ENCODE measurements at regions not wholly inside any gene's neighbourhood (a gene's known extent, or its start where the extent isn't known, plus 50 kb on each side); places are given as distances from the start of the nearest gene placed in this dataset.

DNA sequence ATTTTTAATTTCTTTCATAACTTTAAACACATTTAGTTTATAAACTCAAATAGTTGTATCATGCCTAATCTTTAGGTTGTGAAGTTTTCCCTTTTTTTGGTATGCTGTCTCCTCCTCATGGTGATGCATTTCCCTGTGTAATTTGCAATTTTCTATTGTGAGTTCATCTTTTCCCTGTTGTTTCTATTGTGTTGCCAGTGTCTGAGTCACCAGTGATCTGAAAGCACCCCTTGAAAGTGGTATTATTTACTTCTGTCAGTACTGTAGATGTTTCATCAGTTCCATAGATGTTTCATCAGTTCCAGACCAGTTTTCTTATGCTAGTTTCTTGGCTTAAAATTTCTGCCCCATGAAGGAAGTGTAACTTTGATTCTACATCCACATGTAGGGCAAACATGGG, 80.6 kb downstream of the OXSM start:
- intact Hi-C loops (cut with micrococcal nuclease; ENCODE audit: unreplicated experiment): no loop called here
- ChIA-PET POLR2A (no interaction called here), CTCF (no interaction called here)
- Histone ChIP-seq H3K27me3 (replicated peaks; ENCODE audit: control insufficient read depth, insufficient read depth, low read length) (no peaks in the 10 kb centered on the region), H3K4me1 (no peaks in the 10 kb centered on the region), H3K36me3 (ENCODE audit: control insufficient read depth, insufficient read depth, low read length) (no peaks in the 10 kb centered on the region), H3K9me3 (no peaks in the 10 kb centered on the region), H3K4me3 (ENCODE audit: low read depth, low read length) (no peak overlapping the region)
- no peak overlapping the region for H3K27ac Mint-ChIP-seq (ENCODE audit: unreplicated experiment)
- TF ChIP-seq, protein P1, sequence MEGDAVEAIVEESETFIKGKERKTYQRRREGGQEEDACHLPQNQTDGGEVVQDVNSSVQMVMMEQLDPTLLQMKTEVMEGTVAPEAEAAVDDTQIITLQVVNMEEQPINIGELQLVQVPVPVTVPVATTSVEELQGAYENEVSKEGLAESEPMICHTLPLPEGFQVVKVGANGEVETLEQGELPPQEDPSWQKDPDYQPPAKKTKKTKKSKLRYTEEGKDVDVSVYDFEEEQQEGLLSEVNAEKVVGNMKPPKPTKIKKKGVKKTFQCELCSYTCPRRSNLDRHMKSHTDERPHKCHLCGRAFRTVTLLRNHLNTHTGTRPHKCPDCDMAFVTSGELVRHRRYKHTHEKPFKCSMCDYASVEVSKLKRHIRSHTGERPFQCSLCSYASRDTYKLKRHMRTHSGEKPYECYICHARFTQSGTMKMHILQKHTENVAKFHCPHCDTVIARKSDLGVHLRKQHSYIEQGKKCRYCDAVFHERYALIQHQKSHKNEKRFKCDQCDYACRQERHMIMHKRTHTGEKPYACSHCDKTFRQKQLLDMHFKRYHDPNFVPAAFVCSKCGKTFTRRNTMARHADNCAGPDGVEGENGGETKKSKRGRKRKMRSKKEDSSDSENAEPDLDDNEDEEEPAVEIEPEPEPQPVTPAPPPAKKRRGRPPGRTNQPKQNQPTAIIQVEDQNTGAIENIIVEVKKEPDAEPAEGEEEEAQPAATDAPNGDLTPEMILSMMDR (IDR thresholded peaks at IDR 0.05; ENCODE audit: insufficient read depth in 1 of 2, low read depth in 1 of 2, low read length in 1 of 2, severe bottlenecking in 1 of 2, unreplicated experiment in 1 of 2): no peak
- no peaks in the 10 kb centered on the region for H3K9me3 Mint-ChIP-seq (ENCODE audit: unreplicated experiment)
- DNase-seq: no peak
- peaks cover 3% of the 10 kb centered on the region for H3K27me3 Mint-ChIP-seq (ENCODE audit: insufficient read depth, unreplicated experiment)
- H3K36me3 Mint-ChIP-seq (ENCODE audit: insufficient read depth, unreplicated experiment): no peaks in the 10 kb centered on the region
- BruUV-seq (replicated peaks): no TSS peak
- no peak overlapping the region for H3K4me3 Mint-ChIP-seq (ENCODE audit: unreplicated experiment)
- no peaks in the 10 kb centered on the region for H3K4me1 Mint-ChIP-seq (ENCODE audit: low read depth, unreplicated experiment)

DNA sequence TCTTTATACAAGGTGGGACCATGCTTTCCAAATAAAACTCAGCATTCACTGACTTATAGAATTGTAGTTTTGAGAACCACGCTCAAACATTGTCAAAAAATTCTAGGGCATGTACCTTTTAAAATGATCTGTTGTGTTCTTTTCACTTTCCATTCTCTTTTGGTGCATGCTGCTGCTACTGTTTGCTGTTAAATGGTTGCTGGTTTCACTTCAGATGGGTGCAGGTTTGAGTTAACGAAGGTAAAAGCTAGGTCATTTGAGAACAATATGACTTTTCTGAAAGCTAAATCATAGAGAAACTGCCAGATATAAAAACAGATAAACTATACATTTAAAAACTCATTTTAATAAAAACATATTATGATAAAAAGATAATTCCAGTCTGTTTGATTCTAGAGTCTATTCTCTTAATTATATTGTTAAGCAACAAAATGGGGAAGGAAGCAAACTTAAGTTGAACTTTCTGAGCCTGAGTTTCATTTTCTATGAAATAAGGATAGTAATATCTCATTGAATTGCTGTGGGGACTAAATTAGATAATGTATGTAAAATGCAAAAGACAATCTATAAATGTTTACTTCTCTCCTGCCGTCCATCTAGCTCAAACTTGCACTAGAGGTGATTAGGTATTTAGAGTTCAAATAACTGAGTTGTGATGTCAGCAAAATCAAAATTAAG, 82.4 kb downstream of the OXSM start:
- Histone ChIP-seq H3K9me3 (no peaks in the 10 kb centered on the region), H3K27me3 (replicated peaks; ENCODE audit: control insufficient read depth, insufficient read depth, low read length) (no peaks in the 10 kb centered on the region), H3K4me3 (ENCODE audit: low read depth, low read length) (no peak overlapping the region), H3K36me3 (ENCODE audit: control insufficient read depth, insufficient read depth, low read length) (no peaks in the 10 kb centered on the region), H3K4me1 (no peaks in the 10 kb centered on the region)
- H3K27ac Mint-ChIP-seq (ENCODE audit: unreplicated experiment): no peak overlapping the region
- no peaks in the 10 kb centered on the region for H3K4me1 Mint-ChIP-seq (ENCODE audit: low read depth, unreplicated experiment)
- H3K27me3 Mint-ChIP-seq (ENCODE audit: insufficient read depth, unreplicated experiment): peaks cover 3% of the 10 kb centered on the region
- no peaks in the 10 kb centered on the region for H3K36me3 Mint-ChIP-seq (ENCODE audit: insufficient read depth, unreplicated experiment)
- H3K4me3 Mint-ChIP-seq (ENCODE audit: unreplicated experiment): no peak overlapping the region
- TF ChIP-seq, protein P1 (IDR thresholded peaks at IDR 0.05; ENCODE audit: insufficient read depth in 1 of 2, low read depth in 1 of 2, low read length in 1 of 2, severe bottlenecking in 1 of 2, unreplicated experiment in 1 of 2): no peak
- intact Hi-C loops (cut with micrococcal nuclease; ENCODE audit: unreplicated experiment): loop anchor here (2.0 kb wide), 1 partner anchor 32 kb away; no protein-coding TSS in a partner anchor
- no peak for DNase-seq
- BruUV-seq (replicated peaks): no TSS peak
- ChIA-PET CTCF (no interaction called here), POLR2A (no interaction called here)
- no peaks in the 10 kb centered on the region for H3K9me3 Mint-ChIP-seq (ENCODE audit: unreplicated experiment)

DNA sequence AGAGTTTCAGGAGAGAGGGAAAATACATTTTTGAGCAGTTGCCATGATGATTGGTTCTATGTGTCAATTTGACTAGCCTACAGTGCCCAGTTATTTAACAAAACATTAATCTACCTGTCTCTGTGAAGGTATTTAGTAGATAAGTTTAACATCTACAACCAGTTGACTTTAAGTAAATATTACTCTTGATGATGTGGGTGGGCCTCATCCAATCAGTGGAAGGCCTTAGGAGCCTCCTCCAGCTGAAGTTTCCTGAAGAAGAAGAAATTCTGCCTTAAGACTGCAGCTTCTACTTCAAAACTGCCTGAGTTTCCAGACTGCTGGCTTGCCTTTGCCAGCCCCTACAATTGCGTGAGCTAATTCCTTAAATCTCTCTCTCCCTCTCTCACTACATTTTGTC, 93.6 kb downstream of the OXSM start:
- ChIA-PET CTCF (no interaction called here), POLR2A (no interaction called here)
- Mint-ChIP-seq H3K4me1 (ENCODE audit: low read depth, unreplicated experiment) (no peaks in the 10 kb centered on the region), H3K9me3 (ENCODE audit: unreplicated experiment) (no peaks in the 10 kb centered on the region), H3K36me3 (ENCODE audit: insufficient read depth, unreplicated experiment) (no peaks in the 10 kb centered on the region), H3K27me3 (ENCODE audit: insufficient read depth, unreplicated experiment) (no peaks in the 10 kb centered on the region), H3K27ac (ENCODE audit: unreplicated experiment) (no peak overlapping the region), H3K4me3 (ENCODE audit: unreplicated experiment) (no peak overlapping the region)
- Histone ChIP-seq H3K4me1 (no peaks in the 10 kb centered on the region), H3K9me3 (no peaks in the 10 kb centered on the region), H3K4me3 (ENCODE audit: low read depth, low read length) (no peak overlapping the region), H3K27me3 (replicated peaks; ENCODE audit: control insufficient read depth, insufficient read depth, low read length) (no peaks in the 10 kb centered on the region), H3K36me3 (ENCODE audit: control insufficient read depth, insufficient read depth, low read length) (no peaks in the 10 kb centered on the region)
- no TSS peak for BruUV-seq (replicated peaks)
- TF ChIP-seq, protein P1 (IDR thresholded peaks at IDR 0.05; ENCODE audit: insufficient read depth in 1 of 2, low read depth in 1 of 2, low read length in 1 of 2, severe bottlenecking in 1 of 2, unreplicated experiment in 1 of 2): no peak
- intact Hi-C loops (cut with micrococcal nuclease; ENCODE audit: unreplicated experiment): no loop called here
- no peak for DNase-seq

Data from Caco-2 (cell line).